ENCODE measurements at regions not wholly inside any gene's neighbourhood (a gene's known extent, or its start where the extent isn't known, plus 50 kb on each side); places are given as distances from the start of the nearest gene placed in this dataset.
A peak's percentile ranks its signal among the peaks of the same experiment; 100 is the strongest.

- H3K27ac Mint-ChIP-seq (ENCODE audit: low read depth, unreplicated experiment): no peak overlapping the region
- H3K36me3 Mint-ChIP-seq (ENCODE audit: insufficient read depth, unreplicated experiment): no peaks in the 10 kb centered on the region
- TF ChIP-seq CTCF (IDR thresholded peaks at IDR 0.05; ENCODE audit: unreplicated experiment): no peak
- H3K4me1 Mint-ChIP-seq (ENCODE audit: insufficient read depth, unreplicated experiment): peaks cover 50% of the 10 kb centered on the region
- POLR2A ChIA-PET: interaction anchor here (0.6 kb wide), 1 partner anchor 703 kb away, joined by 3 read pairs; no protein-coding TSS in a partner anchor
- intact Hi-C loops (cut with micrococcal nuclease): no loop called here
- no peaks in the 10 kb centered on the region for H3K27me3 Mint-ChIP-seq (ENCODE audit: insufficient read depth, unreplicated experiment)
- CTCF ChIA-PET: no interaction called here
- DNase-seq (ENCODE audit: unreplicated experiment): no peak
- no peak overlapping the region for H3K4me3 Mint-ChIP-seq (ENCODE audit: unreplicated experiment)
- H3K9me3 Mint-ChIP-seq (ENCODE audit: unreplicated experiment): no peaks in the 10 kb centered on the region
- BruUV-seq (replicated peaks): no TSS peak
Measured at GRCh38 chr18:29160170-29160569, 983.2 kb upstream of the CDH2 start.

- TF ChIP-seq CTCF (IDR thresholded peaks at IDR 0.05; ENCODE audit: unreplicated experiment): no peak
- peak overlapping the region; percentile 69 for H3K4me3 Mint-ChIP-seq (ENCODE audit: unreplicated experiment)
- no peaks in the 10 kb centered on the region for H3K27me3 Mint-ChIP-seq (ENCODE audit: insufficient read depth, unreplicated experiment)
- ChIA-PET CTCF (no interaction called here), POLR2A (no interaction called here)
- TSS peak; percentile 2 for BruUV-seq (replicated peaks)
- intact Hi-C loops (cut with micrococcal nuclease): loop anchor here (10.0 kb wide), 1 partner anchor 347 kb away; no protein-coding TSS in a partner anchor
- H3K36me3 Mint-ChIP-seq (ENCODE audit: insufficient read depth, unreplicated experiment): peaks cover 4% of the 10 kb centered on the region
- peaks cover 54% of the 10 kb centered on the region for H3K4me1 Mint-ChIP-seq (ENCODE audit: insufficient read depth, unreplicated experiment)
- DNase-seq (ENCODE audit: unreplicated experiment): no peak
- H3K27ac Mint-ChIP-seq (ENCODE audit: low read depth, unreplicated experiment): no peak overlapping the region
- H3K9me3 Mint-ChIP-seq (ENCODE audit: unreplicated experiment): no peaks in the 10 kb centered on the region
Measured at GRCh38 chr18:29157905-29158304, 981.0 kb upstream of the CDH2 start.

- peak; percentile 59 for DNase-seq (ENCODE audit: unreplicated experiment)
- Mint-ChIP-seq H3K27me3 (ENCODE audit: insufficient read depth, unreplicated experiment) (no peaks in the 10 kb centered on the region), H3K4me3 (ENCODE audit: unreplicated experiment) (peak overlapping the region; percentile 69), H3K36me3 (ENCODE audit: insufficient read depth, unreplicated experiment) (peaks cover 4% of the 10 kb centered on the region), H3K4me1 (ENCODE audit: insufficient read depth, unreplicated experiment) (peaks cover 57% of the 10 kb centered on the region), H3K27ac (ENCODE audit: low read depth, unreplicated experiment) (peak overlapping the region; percentile 76), H3K9me3 (ENCODE audit: unreplicated experiment) (no peaks in the 10 kb centered on the region)
- ChIA-PET CTCF (no interaction called here), POLR2A (interaction anchor here (0.7 to 2.1 kb wide), 3 partner anchors 10 to 1885 kb away, joined by 3 to 4 read pairs (median 3); no protein-coding TSS in a partner anchor)
- no peak for TF ChIP-seq CTCF (IDR thresholded peaks at IDR 0.05; ENCODE audit: unreplicated experiment)
- TSS peak; percentile 40 for BruUV-seq (replicated peaks)
- intact Hi-C loops (cut with micrococcal nuclease): loop anchor here (10.0 kb wide), 1 partner anchor 348 kb away; no protein-coding TSS in a partner anchor
Measured at GRCh38 chr18:29157057-29157780, 980.3 kb upstream of the CDH2 start.

- POLR2A ChIA-PET: interaction anchor here (0.6 to 2.4 kb wide), 6 partner anchors 8 to 1886 kb away, joined by 3 to 12 read pairs (median 3); no protein-coding TSS in a partner anchor
- Mint-ChIP-seq H3K9me3 (ENCODE audit: unreplicated experiment) (no peaks in the 10 kb centered on the region), H3K4me1 (ENCODE audit: insufficient read depth, unreplicated experiment) (peaks cover 57% of the 10 kb centered on the region), H3K36me3 (ENCODE audit: insufficient read depth, unreplicated experiment) (peaks cover 4% of the 10 kb centered on the region), H3K4me3 (ENCODE audit: unreplicated experiment) (peak overlapping the region; percentile 69), H3K27ac (ENCODE audit: low read depth, unreplicated experiment) (peak overlapping the region; percentile 76), H3K27me3 (ENCODE audit: insufficient read depth, unreplicated experiment) (no peaks in the 10 kb centered on the region)
- CTCF ChIA-PET: no interaction called here
- TF ChIP-seq CTCF (IDR thresholded peaks at IDR 0.05; ENCODE audit: unreplicated experiment): no peak
- intact Hi-C loops (cut with micrococcal nuclease): loop anchor here (10.0 kb wide), 1 partner anchor 348 kb away; no protein-coding TSS in a partner anchor
- TSS peak; percentile 73 for BruUV-seq (replicated peaks)
- peak; percentile 58 for DNase-seq (ENCODE audit: unreplicated experiment)
Measured at GRCh38 chr18:29156531-29156930, 979.6 kb upstream of the CDH2 start.

Measured in MCF 10A (cell line).